ENCODE measurements at regions not wholly inside any gene's neighbourhood (a gene's known extent, or its start where the extent isn't known, plus 50 kb on each side); places are given as distances from the start of the nearest gene placed in this dataset.

DNA sequence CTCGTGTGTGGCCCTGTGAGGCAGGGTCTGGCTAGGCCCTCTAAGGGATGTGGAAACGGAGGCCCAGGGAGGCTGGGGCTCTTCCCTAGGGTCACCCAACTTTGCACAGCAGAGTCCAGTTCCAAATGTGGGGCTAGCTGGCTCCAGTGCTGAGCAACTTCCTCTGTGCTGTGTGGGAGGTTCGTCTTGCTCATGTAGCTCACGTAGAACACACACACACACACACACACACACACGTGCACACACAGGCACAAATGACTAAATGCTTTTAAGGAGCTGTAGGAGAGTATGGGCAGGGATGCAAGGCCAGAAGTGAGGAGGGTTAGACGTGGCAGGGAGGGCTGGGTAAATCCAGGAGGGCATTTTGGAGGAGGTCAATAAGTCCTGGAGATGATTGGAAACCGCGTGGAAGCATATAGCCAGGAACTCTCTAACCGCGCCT, 213.8 kb downstream of the RPLP1 start:
- H3K4me3 ChIP-seq (ENCODE audit: low read depth, low read length) = no peak overlapping the region
- TF ChIP-seq, protein P1, sequence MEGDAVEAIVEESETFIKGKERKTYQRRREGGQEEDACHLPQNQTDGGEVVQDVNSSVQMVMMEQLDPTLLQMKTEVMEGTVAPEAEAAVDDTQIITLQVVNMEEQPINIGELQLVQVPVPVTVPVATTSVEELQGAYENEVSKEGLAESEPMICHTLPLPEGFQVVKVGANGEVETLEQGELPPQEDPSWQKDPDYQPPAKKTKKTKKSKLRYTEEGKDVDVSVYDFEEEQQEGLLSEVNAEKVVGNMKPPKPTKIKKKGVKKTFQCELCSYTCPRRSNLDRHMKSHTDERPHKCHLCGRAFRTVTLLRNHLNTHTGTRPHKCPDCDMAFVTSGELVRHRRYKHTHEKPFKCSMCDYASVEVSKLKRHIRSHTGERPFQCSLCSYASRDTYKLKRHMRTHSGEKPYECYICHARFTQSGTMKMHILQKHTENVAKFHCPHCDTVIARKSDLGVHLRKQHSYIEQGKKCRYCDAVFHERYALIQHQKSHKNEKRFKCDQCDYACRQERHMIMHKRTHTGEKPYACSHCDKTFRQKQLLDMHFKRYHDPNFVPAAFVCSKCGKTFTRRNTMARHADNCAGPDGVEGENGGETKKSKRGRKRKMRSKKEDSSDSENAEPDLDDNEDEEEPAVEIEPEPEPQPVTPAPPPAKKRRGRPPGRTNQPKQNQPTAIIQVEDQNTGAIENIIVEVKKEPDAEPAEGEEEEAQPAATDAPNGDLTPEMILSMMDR (IDR thresholded peaks at IDR 0.05; ENCODE audit: low read depth, low read length) = no peak

DNA sequence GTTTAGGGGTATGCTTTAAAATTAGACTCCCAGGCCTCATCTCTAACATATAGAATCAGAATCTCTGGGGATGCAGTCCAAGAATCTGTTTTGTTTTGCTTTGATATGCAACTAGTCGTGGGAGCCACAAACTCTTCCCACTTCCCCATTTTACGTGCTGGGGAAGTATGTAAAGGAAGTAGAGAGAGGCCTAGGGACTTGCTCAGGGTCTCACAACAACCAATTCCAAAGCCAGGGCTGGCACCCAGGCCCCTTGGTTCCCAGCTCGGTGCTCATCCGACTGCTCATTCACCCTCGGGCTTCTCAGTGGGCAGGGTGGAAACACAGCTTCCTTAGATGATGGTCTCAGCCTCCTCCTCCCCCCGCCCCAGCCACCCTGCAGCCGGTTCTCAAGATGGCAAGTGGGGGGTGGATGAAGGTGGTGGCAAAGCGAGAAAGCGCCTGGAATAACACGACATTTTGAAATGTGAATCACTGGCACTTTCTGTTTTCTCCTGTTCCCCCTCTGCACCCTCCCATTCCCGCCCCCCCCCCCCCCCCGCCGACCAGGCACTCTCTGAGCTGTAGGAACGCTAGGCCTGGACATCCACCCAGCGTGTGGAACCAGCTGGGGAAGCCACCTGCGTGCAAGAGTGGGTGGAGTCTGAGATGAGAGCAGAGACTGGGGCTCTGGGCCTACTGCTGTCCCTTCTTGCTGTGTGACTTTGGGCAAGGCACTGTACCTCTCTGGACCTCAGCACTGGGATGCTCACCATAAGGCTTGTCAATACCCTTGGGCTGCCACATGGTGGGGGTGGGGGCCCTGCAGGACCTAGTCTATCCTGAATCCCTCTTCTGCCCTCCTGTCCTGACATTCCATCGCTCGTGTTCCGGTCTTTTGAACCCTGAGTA, 214.5 kb downstream of the RPLP1 start:
- no peak overlapping the region for H3K4me3 ChIP-seq (ENCODE audit: low read depth, low read length)
- TF ChIP-seq, protein P1 (IDR thresholded peaks at IDR 0.05; ENCODE audit: low read depth, low read length) = no peak

DNA sequence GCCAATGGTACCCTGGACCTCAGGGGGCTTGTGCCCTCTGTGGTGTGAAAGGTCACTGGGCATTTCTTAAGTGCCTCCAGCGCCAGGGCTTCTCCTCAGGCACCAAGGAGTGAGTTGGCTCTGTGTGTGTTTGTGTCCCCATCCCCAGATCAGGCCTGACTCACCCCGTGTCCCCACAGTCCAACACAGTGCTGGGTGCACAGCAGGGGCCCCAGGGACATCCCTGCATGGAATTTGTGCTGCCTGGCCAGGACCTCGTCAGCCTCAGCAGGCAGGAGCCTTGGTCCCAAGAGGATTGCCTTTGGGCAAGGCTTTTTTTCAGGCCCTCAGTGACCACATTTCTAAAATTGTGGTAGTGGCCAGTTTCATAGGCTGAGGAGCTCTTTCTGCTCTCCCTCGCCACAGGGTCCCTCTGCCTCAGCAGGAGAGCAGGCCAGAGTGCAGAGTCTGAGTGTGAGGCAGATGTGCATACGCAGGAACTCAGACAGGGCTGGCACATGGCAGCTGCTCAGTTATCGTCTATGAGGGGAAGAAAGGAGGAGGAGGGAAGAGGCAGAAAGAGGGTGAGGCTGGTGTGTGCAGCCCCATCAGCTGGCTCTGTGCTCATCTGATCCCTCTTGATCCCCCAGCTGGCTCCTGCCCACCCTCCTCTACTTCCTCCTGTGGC, 215.6 kb downstream of the RPLP1 start:
- TF ChIP-seq, protein P1 (IDR thresholded peaks at IDR 0.05; ENCODE audit: low read depth, low read length) = no peak
- no peak overlapping the region for H3K4me3 ChIP-seq (ENCODE audit: low read depth, low read length)

DNA sequence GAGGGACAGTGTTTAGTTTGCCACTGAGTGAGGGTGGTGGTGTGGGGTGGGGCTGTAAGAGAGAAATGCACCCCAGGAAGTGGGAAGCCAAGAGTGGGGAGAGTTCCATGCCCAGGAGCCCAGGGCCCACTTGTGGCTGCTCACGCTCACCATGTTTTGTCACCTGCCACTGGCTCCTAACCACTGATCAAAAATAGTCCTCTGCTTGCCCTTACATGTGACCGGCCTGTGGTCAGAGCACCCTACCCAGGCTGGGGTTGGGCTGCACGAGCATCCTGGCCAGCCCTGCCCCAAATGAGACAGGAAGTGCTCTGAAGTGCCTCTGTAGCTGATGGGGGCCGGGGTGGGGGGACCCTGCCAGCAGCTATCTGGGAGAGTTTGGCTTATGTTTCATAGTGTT, 216.3 kb downstream of the RPLP1 start:
- no peak overlapping the region for H3K4me3 ChIP-seq (ENCODE audit: low read depth, low read length)
- TF ChIP-seq, protein P1 (IDR thresholded peaks at IDR 0.05; ENCODE audit: low read depth, low read length) = no peak

GRCh38 chr15:69669446-69669845, 216.8 kb downstream of the RPLP1 start:
- TF ChIP-seq, protein P1 (IDR thresholded peaks at IDR 0.05; ENCODE audit: low read depth, low read length) = no peak
- H3K4me3 ChIP-seq (ENCODE audit: low read depth, low read length) = no peak overlapping the region

DNA sequence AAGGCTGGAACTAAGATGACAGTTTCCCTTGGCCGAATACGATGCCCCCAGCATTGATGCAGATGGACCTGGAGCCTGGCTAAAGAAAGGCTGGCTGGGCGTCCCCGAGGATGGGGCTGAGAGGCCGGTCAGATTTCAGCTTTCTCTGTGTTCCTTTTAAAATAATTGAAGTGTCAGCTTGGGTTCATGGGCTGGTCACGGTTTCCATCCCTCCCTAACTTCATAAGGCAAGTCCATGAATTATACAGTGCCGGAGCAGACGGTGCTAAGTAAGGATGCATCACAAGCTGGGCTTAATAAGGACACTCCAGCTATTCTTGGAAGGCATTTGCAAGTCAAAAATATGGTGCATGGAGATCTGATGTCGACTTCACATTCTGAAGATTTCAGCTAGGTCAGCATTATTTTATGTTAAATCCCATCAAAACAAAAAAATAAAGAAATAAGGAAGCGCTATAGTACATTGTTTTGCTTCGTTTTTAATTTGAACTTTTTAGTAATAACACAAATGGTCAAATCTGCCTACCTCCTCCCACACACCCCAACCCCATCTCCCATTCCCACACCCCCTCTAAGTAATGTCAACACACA, 220.8 kb downstream of the RPLP1 start:
- TF ChIP-seq, protein P1 (IDR thresholded peaks at IDR 0.05; ENCODE audit: low read depth, low read length) = no peak
- H3K4me3 ChIP-seq (ENCODE audit: low read depth, low read length) = no peak overlapping the region
